Type B pancreatic cell (in vitro differentiated cells): ENCODE measurements at regions not wholly inside any gene's neighbourhood (a gene's known extent, or its start where the extent isn't known, plus 50 kb on each side); places are given as distances from the start of the nearest gene placed in this dataset.

Experiments used
- DNase-seq: peaks from one replicate; pipeline ENCODE4 v3.0.0; 2021; ENCODE audit warnings: mixed read lengths; ENCODE audit not compliant: unreplicated experiment; ENCODE audit errors: extremely low spot score
- H3K27ac Mint-ChIP-seq: 2 replicates; pipeline ENCODE4 v1.8.0; 2021; ENCODE audit warnings: mild to moderate bottlenecking, mixed read lengths
- H3K27me3 Mint-ChIP-seq: 2 replicates; pipeline ENCODE4 v1.8.0; 2021; ENCODE audit warnings: mixed read lengths
- H3K36me3 Mint-ChIP-seq: 2 replicates; pipeline ENCODE4 v1.8.0; 2021; ENCODE audit warnings: mixed read lengths
- H3K4me1 Mint-ChIP-seq: one replicate; pipeline ENCODE4 v1.8.0; 2021; ENCODE audit warnings: mixed read lengths; ENCODE audit not compliant: unreplicated experiment
- H3K4me3 Mint-ChIP-seq: 2 replicates; pipeline ENCODE4 v1.8.0; 2021; ENCODE audit warnings: mild to moderate bottlenecking, mixed read lengths
- H3K9me3 Mint-ChIP-seq: 2 replicates; pipeline ENCODE4 v1.8.0; 2021; ENCODE audit warnings: mixed read lengths
- CTCF ChIP-seq: fragments of 200-600 bp; sonication (generic); conservative IDR thresholded peaks from 2 replicates; pipeline ENCODE4 v1.5.0; 2021; ENCODE audit warnings: antibody characterized with exemption, mild to moderate bottlenecking

GRCh38 chr16:86239381-86239780, 270.9 kb upstream of the FOXF1 start:
- H3K4me1 Mint-ChIP-seq: peaks cover 6% of the 10 kb centered on the region
- no peak overlapping the region for H3K27ac Mint-ChIP-seq
- TF ChIP-seq CTCF: no peak
- no peak overlapping the region for H3K4me3 Mint-ChIP-seq
- no peak for DNase-seq
- no peaks in the 10 kb centered on the region for H3K9me3 Mint-ChIP-seq
- no peaks in the 10 kb centered on the region for H3K36me3 Mint-ChIP-seq
- peaks cover 44% of the 10 kb centered on the region for H3K27me3 Mint-ChIP-seq

GRCh38 chr16:86240716-86241363, 269.5 kb upstream of the FOXF1 start:
- Mint-ChIP-seq H3K4me3 (no peak overlapping the region), H3K27ac (no peak overlapping the region), H3K36me3 (no peaks in the 10 kb centered on the region), H3K27me3 (peaks cover 55% of the 10 kb centered on the region), H3K9me3 (no peaks in the 10 kb centered on the region), H3K4me1 (peaks cover 6% of the 10 kb centered on the region)
- TF ChIP-seq CTCF: no peak
- DNase-seq: no peak

DNA sequence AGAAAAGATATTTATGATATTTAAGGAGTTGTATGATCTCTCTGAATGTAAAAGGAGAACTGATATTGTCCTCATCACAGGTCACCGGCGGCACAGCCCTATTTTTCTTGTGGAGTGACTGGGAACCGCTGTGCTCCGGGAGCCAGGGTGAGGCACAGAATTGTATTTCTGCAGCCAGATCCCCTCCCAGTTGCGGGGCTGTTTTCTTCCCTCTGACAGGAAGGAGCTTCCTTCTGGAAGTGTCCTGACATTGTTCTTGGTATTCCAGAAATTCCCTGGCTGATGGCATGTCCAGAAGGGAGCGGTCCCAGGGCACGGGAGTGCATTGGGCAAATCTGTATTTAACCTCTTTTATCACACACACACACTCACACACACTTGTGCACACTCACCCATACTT, 268.6 kb upstream of the FOXF1 start:
- H3K27ac Mint-ChIP-seq: no peak overlapping the region
- peaks cover 60% of the 10 kb centered on the region for H3K27me3 Mint-ChIP-seq
- H3K9me3 Mint-ChIP-seq: no peaks in the 10 kb centered on the region
- TF ChIP-seq CTCF: no peak
- H3K4me1 Mint-ChIP-seq: peaks cover 6% of the 10 kb centered on the region
- no peak overlapping the region for H3K4me3 Mint-ChIP-seq
- no peak for DNase-seq
- H3K36me3 Mint-ChIP-seq: no peaks in the 10 kb centered on the region

DNA sequence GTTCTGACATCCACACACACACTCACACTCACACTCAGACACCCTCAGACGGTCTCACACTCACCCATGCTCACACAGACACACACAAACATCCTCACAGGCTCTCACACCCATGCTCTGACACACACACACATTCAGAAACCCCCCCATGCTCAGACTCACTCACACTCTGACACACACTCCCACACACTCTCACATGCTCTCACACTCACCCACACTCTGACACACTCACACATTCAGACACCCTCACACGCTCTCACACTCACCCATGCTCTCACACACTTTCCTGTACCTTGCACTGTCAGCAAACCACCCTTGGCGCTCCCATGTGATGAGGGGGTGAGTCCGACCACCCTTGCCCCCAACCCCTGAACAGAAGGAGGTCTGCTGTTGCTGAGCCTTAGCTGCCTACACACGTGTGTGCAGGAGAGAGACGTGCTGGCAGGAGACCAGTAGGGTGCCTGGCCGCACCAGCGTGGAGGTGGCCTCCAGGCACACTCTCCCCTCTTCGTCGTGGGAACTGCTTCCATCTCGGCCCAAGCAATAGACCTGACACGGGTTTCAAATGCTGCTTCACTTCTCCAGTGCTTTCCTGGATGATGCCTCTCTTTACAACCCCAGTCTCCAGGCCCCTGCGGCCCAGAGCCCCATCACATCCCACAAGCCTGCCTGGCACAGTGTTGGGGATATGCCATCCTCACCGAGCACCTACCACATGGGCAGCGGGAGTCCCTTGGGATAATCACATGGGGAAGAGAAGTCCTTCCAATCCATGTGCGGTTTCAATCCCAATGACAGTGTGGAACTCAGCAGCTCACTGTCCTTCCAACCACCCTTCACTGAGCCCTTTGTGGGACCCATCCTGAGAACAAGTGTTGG, 267.8 kb upstream of the FOXF1 start:
- Mint-ChIP-seq H3K27me3 (peaks cover 65% of the 10 kb centered on the region), H3K36me3 (no peaks in the 10 kb centered on the region), H3K9me3 (no peaks in the 10 kb centered on the region), H3K4me3 (no peak overlapping the region), H3K4me1 (peaks cover 6% of the 10 kb centered on the region), H3K27ac (no peak overlapping the region)
- DNase-seq: no peak
- no peak for TF ChIP-seq CTCF

DNA sequence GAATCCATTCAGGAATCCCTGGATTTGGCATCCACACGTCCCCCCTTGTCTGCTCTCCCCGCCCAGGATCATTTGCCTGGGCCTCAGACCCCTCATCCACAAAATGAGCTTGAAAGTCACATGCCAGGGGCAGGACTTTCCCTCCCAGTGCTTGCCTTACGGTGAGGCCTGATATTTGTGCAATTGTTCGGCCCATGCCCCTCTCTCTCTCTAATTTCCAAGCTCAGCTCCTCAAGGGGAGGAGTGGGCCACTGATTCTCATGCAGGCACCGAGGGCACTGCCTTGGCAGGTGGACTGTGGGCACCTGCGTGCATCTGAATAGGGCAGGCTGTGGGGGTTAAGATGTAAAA, 267.2 kb upstream of the FOXF1 start:
- H3K27ac Mint-ChIP-seq: no peak overlapping the region
- TF ChIP-seq CTCF: no peak
- peaks cover 71% of the 10 kb centered on the region for H3K27me3 Mint-ChIP-seq
- H3K4me3 Mint-ChIP-seq: no peak overlapping the region
- H3K36me3 Mint-ChIP-seq: no peaks in the 10 kb centered on the region
- H3K9me3 Mint-ChIP-seq: no peaks in the 10 kb centered on the region
- H3K4me1 Mint-ChIP-seq: peaks cover 6% of the 10 kb centered on the region
- no peak for DNase-seq
